ENCODE measurements at regions not wholly inside any gene's neighbourhood (a gene's known extent, or its start where the extent isn't known, plus 50 kb on each side); places are given as distances from the start of the nearest gene placed in this dataset.
A peak's percentile ranks its signal among the peaks of the same experiment; 100 is the strongest.

DNA sequence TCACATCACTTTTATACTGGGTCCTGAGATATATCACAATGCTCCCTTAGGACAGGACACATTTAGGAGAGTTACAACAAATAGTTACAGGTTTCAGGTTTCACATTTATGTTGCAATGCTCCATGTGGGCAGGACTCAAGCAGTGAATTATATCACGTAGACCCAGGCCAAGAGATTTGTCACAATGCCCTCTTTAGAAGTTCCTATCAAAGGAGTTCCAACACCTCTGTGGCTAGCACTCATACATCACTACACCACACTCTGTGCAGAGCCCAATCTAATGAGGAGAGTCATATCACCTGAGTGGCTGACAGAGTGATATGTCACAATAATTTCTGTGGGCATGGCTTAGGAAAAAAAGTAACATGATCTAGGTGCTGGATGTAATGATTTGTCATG is 1068.2 kb upstream of the AMELY start:
- ATAC-seq, result no peak
- no peak for DNase-seq (ENCODE audit: low spot score)

DNA sequence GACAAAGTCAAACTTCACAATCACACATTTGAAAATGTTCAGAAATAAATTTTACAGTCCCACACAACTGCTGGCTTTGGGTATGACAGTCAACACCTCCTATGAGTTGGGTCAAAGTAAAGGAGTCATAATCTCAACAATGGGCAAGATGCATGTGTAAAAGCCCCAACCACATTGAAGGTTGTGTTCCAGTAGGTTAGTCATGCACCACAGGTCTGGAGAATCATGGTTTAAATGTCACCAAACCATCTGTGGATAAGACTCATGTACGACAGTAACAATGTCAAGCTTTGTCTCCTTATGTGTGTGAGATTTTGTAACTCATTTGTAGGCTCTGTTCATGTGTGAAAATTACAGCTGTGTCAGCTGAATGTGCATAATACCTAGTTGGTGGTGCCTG is 1065.7 kb upstream of the AMELY start:
- no peak for DNase-seq (ENCODE audit: low spot score)
- no peak for ATAC-seq

DNA sequence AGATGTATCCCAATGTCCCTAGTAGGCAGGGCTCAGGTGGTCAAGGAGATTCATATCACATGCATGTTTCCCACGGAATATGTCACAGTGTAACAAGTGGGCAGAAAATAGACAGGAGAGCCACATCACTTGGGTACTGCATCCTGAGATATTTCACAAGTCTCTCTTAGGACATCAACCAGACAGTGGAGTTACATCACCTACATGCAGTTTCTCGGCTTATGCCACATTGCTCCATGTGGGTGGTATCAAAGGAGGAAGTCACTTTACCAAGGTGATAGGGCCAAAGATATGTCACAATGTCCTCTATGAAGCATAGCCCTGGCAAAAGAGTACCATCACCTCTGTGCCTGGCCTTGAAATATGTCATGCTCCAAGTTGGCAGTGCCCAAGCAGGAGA is 1056.7 kb upstream of the AMELY start:
- DNase-seq (ENCODE audit: low spot score), result peak; percentile 41
- ATAC-seq, result peak; percentile 53

DNA sequence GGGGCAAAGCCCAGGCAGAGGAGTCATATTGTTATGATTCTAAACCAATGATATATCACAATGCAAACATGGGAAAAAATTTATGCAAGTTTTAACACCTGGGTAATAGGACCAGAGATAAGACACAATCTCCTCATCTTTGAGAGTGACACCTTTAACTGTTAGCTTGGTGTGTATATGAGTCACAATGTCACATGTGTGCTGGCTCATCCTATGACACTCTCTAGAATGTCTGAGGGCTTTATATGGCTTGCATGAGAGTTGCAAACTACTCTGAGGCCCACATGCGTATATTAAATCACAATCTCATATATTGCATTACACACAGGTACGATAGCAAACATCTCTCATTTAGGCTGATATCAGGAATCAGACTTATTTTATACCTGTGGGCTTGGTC is 1055.4 kb upstream of the AMELY start:
- DNase-seq (ENCODE audit: low spot score) (no peak), ATAC-seq (no peak)

DNA sequence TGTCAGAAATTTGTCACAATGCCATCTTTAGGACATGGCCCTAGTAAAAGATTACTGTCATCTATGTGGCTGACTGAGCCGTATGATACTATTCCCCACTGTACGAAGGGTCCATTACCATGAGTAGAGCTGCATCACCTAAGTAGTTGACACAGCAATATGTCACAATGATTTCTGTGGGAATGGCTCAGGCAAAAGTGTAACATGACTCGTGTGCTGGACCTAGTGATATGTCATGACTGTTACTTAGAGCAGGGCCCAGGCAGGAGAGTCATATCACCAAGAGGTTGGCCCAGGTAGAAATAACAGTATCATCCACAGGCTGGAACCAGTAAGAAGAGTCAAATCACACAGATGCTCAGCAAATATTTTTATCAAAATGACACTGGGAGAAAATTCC is 1051.8 kb upstream of the AMELY start:
- ATAC-seq (no peak), DNase-seq (ENCODE audit: low spot score) (no peak)

DNA sequence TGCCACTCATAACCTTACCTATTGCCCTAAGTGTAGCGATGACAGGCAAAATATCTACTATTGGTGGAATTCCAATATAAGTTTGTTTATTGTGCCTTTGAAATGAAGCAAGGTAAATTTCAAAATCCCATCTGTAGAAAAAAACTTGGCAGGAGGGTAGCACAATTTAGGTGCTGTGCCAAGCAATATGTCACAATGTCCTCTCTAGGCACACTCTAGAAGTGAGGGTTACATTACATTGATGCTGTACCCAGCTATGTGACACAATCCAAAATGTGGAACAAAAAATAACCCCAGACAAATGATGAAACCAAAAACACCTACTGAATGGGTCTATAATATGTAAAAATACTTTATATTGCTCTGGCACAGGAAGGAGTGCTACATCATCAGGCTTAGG is 1050.8 kb upstream of the AMELY start:
- peak; percentile 47 for DNase-seq (ENCODE audit: low spot score)
- peak; percentile 75 for ATAC-seq

DNA sequence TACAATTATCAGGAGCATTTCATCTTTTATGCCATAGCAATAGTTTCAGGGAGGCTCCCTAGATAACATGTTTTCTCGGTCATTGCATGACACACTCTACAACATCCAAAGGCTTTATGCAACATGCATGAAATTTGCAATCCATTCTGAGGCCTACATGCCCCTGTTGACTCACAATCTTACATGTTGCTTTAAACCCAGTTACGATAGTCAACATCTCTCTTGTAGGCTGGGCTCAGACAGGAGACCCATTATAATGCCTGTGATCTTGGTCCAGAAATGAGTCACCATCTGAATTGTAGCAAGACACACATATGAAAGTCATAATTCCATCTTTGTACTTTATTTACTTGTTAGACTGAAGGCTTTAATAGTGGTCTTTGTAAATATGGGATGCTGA is 1050.3 kb upstream of the AMELY start:
- ATAC-seq (peak; percentile 12), DNase-seq (ENCODE audit: low spot score) (no peak)

DNA sequence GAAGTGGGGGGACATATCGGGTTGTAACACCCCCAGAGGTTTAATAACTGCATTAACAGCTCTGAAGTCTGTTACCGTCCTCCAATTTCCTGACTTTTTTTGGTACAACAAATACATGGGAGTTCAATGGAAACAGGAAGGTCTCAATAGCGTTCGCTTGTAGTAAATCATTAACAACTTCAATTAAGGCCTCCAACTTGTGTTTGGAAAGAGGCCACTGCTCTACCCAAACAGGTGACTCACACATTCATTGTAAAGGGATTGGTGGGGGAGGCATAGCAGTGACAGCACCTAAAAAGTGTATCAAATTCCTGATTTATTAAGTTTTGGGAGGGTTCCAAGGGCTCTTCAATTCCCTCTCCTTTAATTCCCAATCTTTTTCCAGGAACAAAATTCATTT is 1046.2 kb upstream of the AMELY start:
- ATAC-seq, result peak; percentile 79
- peak; percentile 40 for DNase-seq (ENCODE audit: low spot score)

DNA sequence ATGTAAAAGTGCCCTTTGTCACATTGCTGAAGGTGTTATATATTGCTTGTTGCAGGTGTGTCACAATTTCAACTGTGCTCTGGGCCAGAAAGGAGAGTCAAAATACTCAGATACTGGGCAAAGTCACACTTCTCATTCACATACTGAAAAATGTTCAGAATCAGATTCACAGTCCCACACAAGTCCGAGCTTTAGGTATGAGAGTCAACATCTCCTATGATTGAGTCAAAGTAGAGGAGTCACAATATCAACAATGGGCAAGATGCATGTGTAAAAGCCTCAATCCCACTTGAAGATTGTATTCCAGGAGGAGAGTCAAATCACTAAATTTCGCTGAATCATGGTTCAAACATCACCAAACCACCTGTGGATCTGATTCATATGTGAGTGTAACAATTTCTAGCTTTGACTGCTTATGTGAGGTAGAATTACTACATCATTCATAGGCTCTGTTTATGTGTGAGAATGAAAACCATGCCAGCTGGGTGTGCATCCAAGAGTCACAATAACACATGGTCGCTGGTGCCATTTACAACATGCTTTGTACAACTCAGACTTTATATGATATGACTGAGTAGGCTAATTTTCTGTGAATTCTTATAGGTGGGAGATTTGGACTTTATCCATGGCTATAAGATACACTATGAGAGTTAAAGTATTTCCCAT is 1039.8 kb upstream of the AMELY start:
- DNase-seq (ENCODE audit: low spot score), result no peak
- peak; percentile 20 for ATAC-seq

DNA sequence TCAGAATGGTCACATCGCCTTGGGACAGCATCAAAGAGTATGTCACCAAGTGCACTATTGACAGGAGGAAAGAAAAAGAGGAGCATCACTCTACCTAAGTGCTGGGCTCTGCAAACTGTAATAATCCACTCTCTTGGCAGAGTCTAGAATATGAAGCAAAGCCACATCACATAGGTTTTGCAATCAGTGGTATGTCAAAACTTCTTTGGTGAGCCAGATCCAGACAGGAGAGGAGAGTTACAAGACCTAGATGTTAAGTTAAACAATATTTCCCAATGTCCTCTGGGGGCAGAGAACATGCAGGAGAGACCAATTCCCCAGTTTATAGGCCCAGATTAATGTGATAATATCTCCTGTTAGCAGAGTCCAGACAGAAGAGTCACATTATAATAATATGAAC is 1032.6 kb upstream of the AMELY start:
- DNase-seq (ENCODE audit: low spot score), result no peak
- peak; percentile 84 for ATAC-seq

DNA sequence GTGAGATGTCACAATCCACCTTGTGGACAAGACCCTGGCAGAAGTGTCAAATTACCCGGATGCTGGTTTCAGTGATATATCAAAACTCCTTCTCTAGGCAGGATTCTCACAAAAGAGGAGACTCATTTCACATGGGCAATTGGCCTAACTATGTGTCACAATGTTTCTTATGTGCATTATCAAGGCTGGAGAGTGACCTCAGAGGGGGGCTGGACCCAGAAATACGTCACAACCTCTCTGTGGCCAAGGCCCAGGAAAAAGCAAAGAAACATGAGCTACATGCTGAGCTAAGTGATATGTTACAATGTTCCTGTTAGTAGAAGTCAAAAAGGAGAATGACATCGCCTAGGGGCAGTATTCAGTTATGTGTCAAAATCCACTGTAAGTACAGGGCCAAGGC is 1031.2 kb upstream of the AMELY start:
- ATAC-seq (no peak), DNase-seq (ENCODE audit: low spot score) (no peak)

DNA sequence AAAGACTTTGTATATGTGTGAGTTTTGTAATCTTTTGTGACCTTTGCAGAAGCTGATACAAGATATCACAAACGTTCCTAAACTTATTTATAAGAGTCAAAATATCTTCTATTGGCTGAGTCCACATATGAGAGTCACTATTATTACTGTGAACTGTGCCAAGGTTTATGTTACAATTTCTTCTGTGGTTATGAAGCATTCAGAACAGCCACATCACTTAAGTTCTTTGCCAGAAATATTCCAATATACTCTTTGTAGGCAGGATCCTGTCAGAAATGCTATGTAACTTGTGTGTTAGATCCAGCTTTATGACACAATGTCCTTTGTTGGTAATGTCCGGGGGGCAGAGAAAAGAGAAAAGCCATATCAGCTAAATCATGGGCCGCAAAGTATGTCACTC is 1030.3 kb upstream of the AMELY start:
- DNase-seq (ENCODE audit: low spot score), result no peak
- ATAC-seq, result no peak

DNA sequence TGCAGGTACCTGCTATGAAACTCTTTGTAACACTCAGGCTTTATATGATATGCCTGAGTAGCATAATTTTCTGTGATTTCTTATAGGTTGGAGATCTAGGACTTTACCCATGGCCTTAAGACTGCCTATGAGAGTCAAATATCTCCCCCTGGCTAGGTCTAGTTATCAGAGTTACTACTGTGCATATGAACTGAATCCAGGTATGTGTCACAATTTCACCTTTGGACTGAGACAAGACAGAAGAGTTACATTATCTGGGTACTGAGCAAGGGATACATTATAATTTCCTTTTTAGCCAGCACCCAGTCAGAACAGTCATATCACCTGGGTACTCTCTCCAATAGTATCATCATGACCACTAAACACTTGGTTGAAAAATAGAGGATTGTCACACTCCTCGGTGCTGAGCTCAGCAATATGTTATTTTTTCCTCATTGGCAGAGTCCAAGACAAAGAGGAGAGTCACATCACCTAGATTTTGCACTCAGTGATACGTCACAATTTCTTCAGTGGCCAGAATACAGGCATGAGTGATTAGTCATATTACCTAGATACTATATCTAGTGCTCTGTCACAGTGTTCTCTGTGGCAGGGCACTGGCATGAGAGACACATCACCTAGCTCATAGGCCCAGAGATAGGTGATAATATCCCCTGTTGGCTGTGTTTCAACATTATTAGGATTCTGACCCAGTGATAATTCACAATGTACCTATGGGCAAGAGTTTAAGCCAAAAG is 1027.6 kb upstream of the AMELY start:
- DNase-seq (ENCODE audit: low spot score) (no peak), ATAC-seq (peak; percentile 88)

DNA sequence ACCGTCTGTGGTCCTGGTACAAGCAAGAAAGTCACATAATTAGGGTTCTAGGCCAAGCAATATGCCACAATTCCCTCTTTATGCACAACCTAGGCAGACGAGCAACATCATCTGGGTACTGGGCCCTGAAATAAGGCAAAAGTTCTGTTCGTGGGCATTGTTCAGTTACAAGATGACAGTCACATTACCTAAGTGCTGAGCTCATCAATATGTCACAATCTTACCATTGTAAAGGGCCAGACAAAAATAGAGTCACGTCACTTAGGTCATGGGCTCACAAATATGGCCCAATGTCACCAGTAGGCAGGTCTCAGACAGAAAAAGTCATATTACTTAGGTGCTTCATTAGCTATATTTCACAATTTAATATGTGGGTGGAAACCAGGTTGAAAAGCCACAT is 1025.3 kb upstream of the AMELY start:
- ATAC-seq, result no peak
- no peak for DNase-seq (ENCODE audit: low spot score)

DNA sequence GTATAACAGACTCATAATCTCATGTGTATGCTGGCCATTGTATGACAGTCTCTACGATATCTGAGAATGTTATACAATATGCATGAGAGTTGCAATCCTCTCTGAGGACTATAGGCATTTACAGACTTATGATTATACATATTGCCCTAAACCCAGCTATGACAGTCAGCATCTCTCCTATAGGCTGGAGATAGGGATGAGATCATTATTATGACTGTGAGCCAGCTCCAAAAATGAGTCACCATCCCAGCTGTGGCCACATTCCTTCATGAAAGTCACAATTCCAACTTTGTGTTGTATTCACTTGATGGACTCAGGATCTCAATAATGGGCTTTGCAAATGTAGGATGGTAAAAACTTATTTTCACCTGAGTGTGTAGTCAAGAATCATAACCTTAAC is 1024.5 kb upstream of the AMELY start:
- ATAC-seq, result no peak
- no peak for DNase-seq (ENCODE audit: low spot score)

DNA sequence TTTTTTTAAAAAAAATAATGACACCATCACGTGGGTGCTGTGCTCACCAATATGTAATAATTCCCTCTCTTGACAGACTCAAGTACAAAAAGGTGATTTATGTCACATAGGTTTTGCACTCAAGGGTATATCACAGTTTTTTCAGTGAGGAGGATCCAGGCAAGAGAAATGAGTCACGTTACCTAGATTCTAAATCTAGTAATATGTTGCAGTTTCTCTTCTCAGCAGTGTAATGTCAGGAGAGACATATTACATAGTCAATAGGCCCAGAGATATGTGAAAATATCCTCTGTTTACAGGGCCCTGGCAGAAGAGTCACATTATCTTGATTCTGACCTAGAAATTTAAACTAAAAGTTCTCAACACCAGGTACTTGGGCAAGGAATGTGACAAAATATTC is 1024.1 kb upstream of the AMELY start:
- DNase-seq (ENCODE audit: low spot score), result no peak
- ATAC-seq, result no peak

DNA sequence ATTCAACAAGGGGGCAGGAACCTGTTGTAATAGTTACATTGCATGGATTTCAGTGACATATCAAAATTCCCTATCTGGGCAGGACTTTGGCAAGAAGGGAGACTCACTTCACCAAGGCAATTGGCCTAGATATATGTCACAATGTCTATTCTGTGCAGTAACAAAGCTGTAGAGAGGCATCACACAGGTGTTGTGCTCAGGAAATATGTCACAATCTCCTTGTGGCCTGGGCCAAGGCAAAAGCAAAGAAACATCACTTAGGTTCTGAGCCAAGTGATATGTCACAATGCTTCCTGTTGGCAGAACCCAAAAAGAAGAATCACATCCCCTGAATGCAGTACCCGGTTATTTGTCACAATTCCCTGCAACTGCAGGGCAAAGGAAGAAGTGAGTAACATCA is 1020.9 kb upstream of the AMELY start:
- peak; percentile 61 for ATAC-seq

DNA sequence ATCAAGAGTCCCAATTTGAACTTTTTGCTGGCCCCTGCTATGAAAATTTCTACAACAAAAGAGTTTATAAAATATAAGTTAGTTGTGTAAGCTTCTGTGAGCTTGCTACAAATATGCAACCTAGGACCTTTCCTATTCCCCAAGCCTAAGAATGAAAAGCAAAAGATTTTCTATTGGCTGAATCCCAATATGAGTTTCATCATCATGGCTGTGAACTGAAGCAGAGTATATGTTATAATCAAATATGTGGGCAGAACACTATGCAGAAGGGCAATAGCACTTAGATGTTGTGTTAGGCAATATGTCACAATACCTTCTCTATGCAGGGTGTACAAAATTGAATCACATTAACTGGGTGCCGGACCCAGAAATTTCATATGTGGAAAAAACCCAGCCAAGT is 1018.3 kb upstream of the AMELY start:
- no peak for ATAC-seq

More for the DNA sequence above, 1020.9 kb upstream of the AMELY start:
- no peak for DNase-seq (ENCODE audit: low spot score)

DNA sequence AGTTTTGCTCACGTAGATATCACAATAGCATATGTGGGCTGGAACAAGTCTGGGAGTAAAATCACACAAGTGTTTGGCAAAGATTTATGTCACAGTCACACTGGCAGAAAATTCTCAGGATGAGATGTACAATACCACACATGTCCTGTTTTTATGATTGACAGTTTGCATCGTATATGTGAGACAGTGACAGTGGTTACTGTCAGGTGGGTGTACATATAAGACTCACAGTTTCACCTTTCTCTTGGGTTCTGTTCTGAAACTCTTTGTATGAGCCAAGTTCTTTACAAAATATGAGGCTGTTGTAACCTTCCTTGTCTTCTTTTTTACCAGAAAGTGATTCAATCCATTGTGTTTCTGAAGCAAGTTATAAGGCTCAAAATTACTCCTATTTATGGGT is 1012.5 kb upstream of the AMELY start:
- ATAC-seq, result no peak
- no peak for DNase-seq (ENCODE audit: low spot score)

More for the DNA sequence above, 1018.3 kb upstream of the AMELY start:
- no peak for DNase-seq (ENCODE audit: low spot score)

DNA sequence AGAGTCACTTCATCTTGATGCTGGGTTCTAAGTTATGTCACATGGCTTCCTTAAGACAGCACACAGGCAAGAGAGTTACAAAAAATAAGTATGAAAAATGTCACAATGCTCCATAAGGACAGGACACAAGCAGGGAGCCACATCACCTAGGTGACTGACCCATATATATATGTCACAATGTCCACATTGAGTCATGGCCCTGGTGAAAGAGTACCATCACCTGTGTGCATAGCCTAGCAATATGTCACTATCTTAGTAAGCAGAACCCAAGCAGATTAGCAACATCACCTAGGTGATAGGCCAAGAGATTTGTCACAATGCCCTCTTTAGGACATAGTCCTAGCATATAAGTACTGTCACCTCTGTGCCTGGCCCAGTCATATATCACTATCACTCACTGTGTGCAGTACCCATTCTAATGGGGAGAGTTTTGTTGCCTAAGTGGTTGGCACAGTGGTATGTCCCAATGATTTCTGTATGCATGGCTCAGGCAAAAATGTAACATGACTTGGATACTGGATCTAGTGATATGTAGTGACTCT is 1012.0 kb upstream of the AMELY start:
- ATAC-seq, result no peak

DNA sequence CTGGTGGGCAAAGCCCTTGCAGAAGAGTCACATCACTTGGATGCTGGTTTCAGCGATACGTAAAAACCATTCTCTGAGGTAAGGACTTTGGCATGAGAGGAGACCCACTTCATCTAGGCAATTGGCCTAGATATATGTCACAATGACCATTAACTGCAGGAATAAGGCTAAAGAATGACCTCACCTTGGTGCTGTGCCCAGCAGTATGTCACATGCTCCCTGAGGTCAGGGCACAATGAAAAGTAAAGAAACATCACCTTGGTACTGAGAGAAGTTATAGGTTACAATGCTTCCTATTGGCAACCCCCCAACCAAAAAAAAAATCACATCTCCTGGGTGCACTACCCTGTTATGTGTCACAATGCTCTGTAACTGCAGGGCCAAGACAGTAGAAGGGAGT is 1008.8 kb upstream of the AMELY start:
- DNase-seq (ENCODE audit: low spot score) (no peak), ATAC-seq (no peak)

More for the DNA sequence above, 1012.0 kb upstream of the AMELY start:
- DNase-seq (ENCODE audit: low spot score), result no peak

DNA sequence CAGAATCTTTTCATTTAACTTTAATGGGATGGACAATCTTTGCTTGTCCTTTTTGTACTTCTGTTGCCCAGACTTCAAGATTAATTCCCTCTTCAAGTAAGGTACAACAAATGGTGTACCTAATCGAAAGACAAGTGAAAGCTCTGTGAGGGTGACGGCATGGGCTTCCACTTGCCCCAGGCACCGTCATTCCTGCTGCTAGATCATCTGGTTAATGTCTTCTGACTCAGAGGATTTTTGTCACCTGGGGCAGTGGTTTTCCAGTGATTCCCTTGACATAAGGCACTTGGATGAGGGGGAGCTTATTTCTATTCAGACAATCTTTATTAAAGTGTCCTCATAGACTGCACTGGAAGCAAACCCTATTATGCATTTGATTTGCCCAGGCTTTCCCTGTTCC is 977.0 kb upstream of the AMELY start:
- DNase-seq (ENCODE audit: low spot score) (no peak), ATAC-seq (no peak)

DNA sequence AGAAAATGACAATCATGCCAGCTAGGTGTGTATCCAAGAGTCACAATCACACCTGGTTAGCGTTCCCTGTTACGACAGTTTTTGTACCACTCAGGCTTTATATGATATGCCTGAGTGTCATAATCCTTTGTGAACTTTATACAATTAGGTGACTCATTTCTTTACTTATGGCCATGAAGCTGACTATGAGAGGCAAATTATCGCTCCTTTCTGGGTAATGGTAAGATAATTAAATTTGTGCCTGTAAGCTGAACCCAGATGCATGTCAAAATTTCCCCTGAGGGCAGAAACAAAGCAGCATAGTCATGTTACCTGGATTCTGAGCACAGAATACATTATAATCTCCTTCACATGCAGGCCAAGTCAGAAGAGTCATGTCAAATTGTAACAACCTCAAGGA is 970.1 kb upstream of the AMELY start:
- ATAC-seq, result no peak
- DNase-seq (ENCODE audit: low spot score), result no peak

All from left lobe of liver (tissue), 2 donors.